Gastroesophageal sphincter (tissue), 4 donors: ENCODE measurements at regions not wholly inside any gene's neighbourhood (a gene's known extent, or its start where the extent isn't known, plus 50 kb on each side); places are given as distances from the start of the nearest gene placed in this dataset.

Source experiments
- ATAC-seq: fragments of 150-250 bp; one replicate; pipeline ENCODE4 v1.9.1; 2016; ENCODE audit warnings: mild to moderate bottlenecking, moderate library complexity
- H3K27ac ChIP-seq, 4 donors: fragments of 200-600 bp; sonication (generic) in 3 of 4; 1 replicate in 3 of 4; 2 replicates in 1 of 4; pipeline ENCODE4 v1.5.1; 2016 to 2019
- H3K27me3 ChIP-seq: fragments of 200-600 bp; sonication (generic); one replicate; pipeline ENCODE4 v1.5.1; 2019
- H3K36me3 ChIP-seq, 2 donors: fragments of 200-600 bp; sonication (generic); one replicate each; pipeline ENCODE4 v1.5.1; 2019; ENCODE audit warnings: control low read depth in 1 of 2
- H3K4me1 ChIP-seq, 3 donors: fragments of 200-600 bp; sonication (generic); 1 replicate in 2 of 3; 2 replicates in 1 of 3; pipeline ENCODE4 v1.5.1; 2016 to 2019; ENCODE audit warnings: control low read depth in 2 of 3
- H3K4me3 ChIP-seq, 2 donors: fragments of 200-600 bp; sonication (generic); one replicate each; pipeline ENCODE4 v1.5.1; 2019; ENCODE audit warnings: mild to moderate bottlenecking in 1 of 2, moderate library complexity in 1 of 2
- H3K9me3 ChIP-seq, 3 donors: fragments of 200-600 bp; sonication (generic); one replicate each; pipeline ENCODE4 v1.5.1; 2017 to 2019; ENCODE audit warnings: control low read depth in 2 of 3
- CTCF ChIP-seq, 4 experiments: fragments of 200-600 bp in 2 of 4; fragments of 450-650 bp in 2 of 4; sonication (generic) in 1 of 4; IDR thresholded peaks; one replicate each; pipeline ENCODE4 v1.5.1; 2017 to 2019; ENCODE audit warnings: antibody characterized with exemption in 4 of 4, mild to moderate bottlenecking in 2 of 4, moderate library complexity in 2 of 4
- EP300 ChIP-seq: sonication (generic); formaldehyde crosslinking; IDR thresholded peaks from one replicate; pipeline ENCODE4 v1.6.1; 2017; ENCODE audit warnings: antibody characterized with exemption, mild to moderate bottlenecking
- POLR2A ChIP-seq, 2 donors: fragments of 450-650 bp; IDR thresholded peaks; one replicate each; pipeline ENCODE4 v1.6.1; 2017; ENCODE audit warnings: antibody characterized with exemption in 2 of 2, mild to moderate bottlenecking in 2 of 2, moderate library complexity in 1 of 2
- POLR2AphosphoS5 ChIP-seq: sonication (generic); formaldehyde crosslinking; IDR thresholded peaks from one replicate; pipeline ENCODE4 v1.6.1; 2017; ENCODE audit warnings: antibody characterized with exemption
- WGBS, 2 donors: methylation state at CpG; one replicate each; pipeline ENCODE4 v1.1.5; 2018; ENCODE audit warnings: low coverage in 1 of 2; 5-methylcytosine and 5-hydroxymethylcytosine counted together

GRCh38 chr4:53688186-53688790 is 97.0 kb upstream of the LNX1 start:
- WGBS, 2 donors = 37 to 49% methylated on average over 2 of the region's 2 CpGs
- H3K27ac ChIP-seq = no peak overlapping the region
- H3K4me1 ChIP-seq = no peaks in the 10 kb centered on the region
- H3K4me3 ChIP-seq = no peak overlapping the region
- no peaks in the 10 kb centered on the region for H3K9me3 ChIP-seq
- no peaks in the 10 kb centered on the region for H3K36me3 ChIP-seq
- peaks cover 3% of the 10 kb centered on the region for H3K27me3 ChIP-seq
- no peak for TF ChIP-seq CTCF (IDR thresholded peaks at IDR 0.05)
- no peak for TF ChIP-seq EP300
- TF ChIP-seq POLR2A (IDR thresholded peaks at IDR 0.05) = no peak
- TF ChIP-seq POLR2AphosphoS5 = no peak
- no peak for ATAC-seq

GRCh38 chr4:53686521-53686920 is 95.2 kb upstream of the LNX1 start:
- H3K4me3 ChIP-seq = no peak overlapping the region
- peaks cover 3% of the 10 kb centered on the region for H3K27me3 ChIP-seq
- 71 to 100% methylated on average over 1 of the region's 1 CpG for whole genome bisulfite sequencing, 2 donors
- no peaks in the 10 kb centered on the region for H3K4me1 ChIP-seq
- ATAC-seq = no peak
- no peaks in the 10 kb centered on the region for H3K36me3 ChIP-seq
- TF ChIP-seq POLR2A (IDR thresholded peaks at IDR 0.05) = no peak
- no peak for TF ChIP-seq CTCF (IDR thresholded peaks at IDR 0.05)
- TF ChIP-seq EP300 = no peak
- TF ChIP-seq POLR2AphosphoS5 = no peak
- H3K9me3 ChIP-seq = no peaks in the 10 kb centered on the region
- H3K27ac ChIP-seq = no peak overlapping the region

- Histone ChIP-seq H3K9me3 (no peaks in the 10 kb centered on the region), H3K4me1 (no peaks in the 10 kb centered on the region), H3K4me3 (no peak overlapping the region), H3K27me3 (peaks cover 3% of the 10 kb centered on the region), H3K27ac (no peak overlapping the region), H3K36me3 (no peaks in the 10 kb centered on the region)
- ATAC-seq = no peak
- 54 to 57% methylated on average over 5 to 6 of the region's 6 CpGs for WGBS, 2 donors
- no peak for TF ChIP-seq POLR2A (IDR thresholded peaks at IDR 0.05)
- TF ChIP-seq CTCF (IDR thresholded peaks at IDR 0.05) = no peak
- TF ChIP-seq POLR2AphosphoS5 = no peak
- TF ChIP-seq EP300 = no peak
These were observed 93.1 kb upstream of the LNX1 start for GRCh38 chr4:53684136-53685130.

- Histone ChIP-seq H3K4me3 (no peak overlapping the region), H3K27ac (no peak overlapping the region), H3K36me3 (no peaks in the 10 kb centered on the region), H3K27me3 (peaks cover 3% of the 10 kb centered on the region), H3K4me1 (no peaks in the 10 kb centered on the region), H3K9me3 (no peaks in the 10 kb centered on the region)
- no peak for ATAC-seq
- TF ChIP-seq CTCF (IDR thresholded peaks at IDR 0.05) (no peak), EP300 (no peak), POLR2A (IDR thresholded peaks at IDR 0.05) (no peak), POLR2AphosphoS5 (no peak)
- 66 to 69% methylated on average over 2 of the region's 2 CpGs for WGBS, 2 donors
These were observed 91.6 kb upstream of the LNX1 start for GRCh38 chr4:53682908-53683307.
